ENCODE measurements at regions not wholly inside any gene's neighbourhood (a gene's known extent, or its start where the extent isn't known, plus 50 kb on each side); places are given as distances from the start of the nearest gene placed in this dataset.

DNA sequence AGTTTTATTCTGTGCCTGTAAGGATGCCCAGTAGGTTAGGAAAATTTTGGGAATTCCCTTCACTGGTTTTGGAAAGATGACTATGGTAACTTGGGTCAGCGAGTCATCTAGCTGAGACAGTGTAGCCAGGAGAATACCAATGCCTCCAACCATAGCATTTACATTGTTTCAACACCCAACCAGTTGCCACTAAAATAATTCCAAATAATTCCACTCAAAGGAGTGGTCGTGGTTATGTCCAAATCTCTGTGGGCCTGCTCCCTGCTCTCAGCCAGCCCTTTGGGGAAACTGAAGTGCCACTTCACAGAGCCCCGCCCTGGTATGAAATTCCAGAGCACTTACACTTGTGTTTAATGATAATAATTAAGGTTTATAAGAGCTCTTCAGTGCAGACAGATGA lies 310.5 kb downstream of the PLK2 start:
- TF ChIP-seq, protein P1, sequence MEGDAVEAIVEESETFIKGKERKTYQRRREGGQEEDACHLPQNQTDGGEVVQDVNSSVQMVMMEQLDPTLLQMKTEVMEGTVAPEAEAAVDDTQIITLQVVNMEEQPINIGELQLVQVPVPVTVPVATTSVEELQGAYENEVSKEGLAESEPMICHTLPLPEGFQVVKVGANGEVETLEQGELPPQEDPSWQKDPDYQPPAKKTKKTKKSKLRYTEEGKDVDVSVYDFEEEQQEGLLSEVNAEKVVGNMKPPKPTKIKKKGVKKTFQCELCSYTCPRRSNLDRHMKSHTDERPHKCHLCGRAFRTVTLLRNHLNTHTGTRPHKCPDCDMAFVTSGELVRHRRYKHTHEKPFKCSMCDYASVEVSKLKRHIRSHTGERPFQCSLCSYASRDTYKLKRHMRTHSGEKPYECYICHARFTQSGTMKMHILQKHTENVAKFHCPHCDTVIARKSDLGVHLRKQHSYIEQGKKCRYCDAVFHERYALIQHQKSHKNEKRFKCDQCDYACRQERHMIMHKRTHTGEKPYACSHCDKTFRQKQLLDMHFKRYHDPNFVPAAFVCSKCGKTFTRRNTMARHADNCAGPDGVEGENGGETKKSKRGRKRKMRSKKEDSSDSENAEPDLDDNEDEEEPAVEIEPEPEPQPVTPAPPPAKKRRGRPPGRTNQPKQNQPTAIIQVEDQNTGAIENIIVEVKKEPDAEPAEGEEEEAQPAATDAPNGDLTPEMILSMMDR (IDR thresholded peaks at IDR 0.05 in 4 of 5, conservative IDR thresholded peaks at IDR 0.05 in 1 of 5) = no peak
- no peak for TF ChIP-seq POLR2A (IDR thresholded peaks at IDR 0.05)
